ENCODE measurements at regions not wholly inside any gene's neighbourhood (a gene's known extent, or its start where the extent isn't known, plus 50 kb on each side); places are given as distances from the start of the nearest gene placed in this dataset.

DNA sequence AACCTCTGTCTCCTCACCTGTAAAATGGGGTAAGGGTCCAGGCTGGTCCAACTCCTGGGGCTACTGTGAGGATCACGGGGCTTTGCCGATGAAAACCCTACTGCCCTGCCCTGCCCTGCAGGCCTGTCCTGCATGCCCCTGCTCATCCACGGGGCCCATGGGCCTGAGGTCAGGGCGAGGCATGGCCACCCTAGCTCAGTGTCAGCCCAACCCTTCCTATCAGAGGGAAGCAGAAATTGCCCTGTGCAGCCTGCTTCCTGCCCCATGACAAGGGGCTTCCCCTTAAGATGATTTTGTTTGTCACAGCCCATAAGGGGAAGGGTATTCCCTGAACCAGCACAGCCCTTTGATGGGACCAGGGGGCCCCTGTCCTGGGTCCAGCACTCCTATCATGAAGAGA lies 353.6 kb upstream of the ID2 start:
- TF ChIP-seq POLR2AphosphoS5 (IDR thresholded peaks at IDR 0.05) (no peak), EP300 (conservative IDR thresholded peaks at IDR 0.05; ENCODE audit: poor library complexity, severe bottlenecking) (no peak), EZH2 (IDR thresholded peaks at IDR 0.05; ENCODE audit: borderline replicate concordance, insufficient read depth, low read length, poor library complexity, severe bottlenecking) (no peak), MXI1 (conservative IDR thresholded peaks at IDR 0.05; ENCODE audit: poor library complexity, severe bottlenecking) (no peak)
- TF ChIP-seq, protein P1, sequence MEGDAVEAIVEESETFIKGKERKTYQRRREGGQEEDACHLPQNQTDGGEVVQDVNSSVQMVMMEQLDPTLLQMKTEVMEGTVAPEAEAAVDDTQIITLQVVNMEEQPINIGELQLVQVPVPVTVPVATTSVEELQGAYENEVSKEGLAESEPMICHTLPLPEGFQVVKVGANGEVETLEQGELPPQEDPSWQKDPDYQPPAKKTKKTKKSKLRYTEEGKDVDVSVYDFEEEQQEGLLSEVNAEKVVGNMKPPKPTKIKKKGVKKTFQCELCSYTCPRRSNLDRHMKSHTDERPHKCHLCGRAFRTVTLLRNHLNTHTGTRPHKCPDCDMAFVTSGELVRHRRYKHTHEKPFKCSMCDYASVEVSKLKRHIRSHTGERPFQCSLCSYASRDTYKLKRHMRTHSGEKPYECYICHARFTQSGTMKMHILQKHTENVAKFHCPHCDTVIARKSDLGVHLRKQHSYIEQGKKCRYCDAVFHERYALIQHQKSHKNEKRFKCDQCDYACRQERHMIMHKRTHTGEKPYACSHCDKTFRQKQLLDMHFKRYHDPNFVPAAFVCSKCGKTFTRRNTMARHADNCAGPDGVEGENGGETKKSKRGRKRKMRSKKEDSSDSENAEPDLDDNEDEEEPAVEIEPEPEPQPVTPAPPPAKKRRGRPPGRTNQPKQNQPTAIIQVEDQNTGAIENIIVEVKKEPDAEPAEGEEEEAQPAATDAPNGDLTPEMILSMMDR (IDR thresholded peaks at IDR 0.05; ENCODE audit: poor library complexity, severe bottlenecking): no peak

All from neural cell (in vitro differentiated cells).